H1 (cell line): ENCODE measurements at regions not wholly inside any gene's neighbourhood (a gene's known extent, or its start where the extent isn't known, plus 50 kb on each side); places are given as distances from the start of the nearest gene placed in this dataset.

Source experiments
- CTCF ChIA-PET: fragments of 300-600 bp; sonication (Branson Sonifier 250); formaldehyde crosslinking; loops from one replicate; lab custom pipeline; 2021; ENCODE audit not compliant: partially characterized antibody; lab: Charles Lee
- POLR2A ChIA-PET: fragments of 300-600 bp; sonication (Branson Sonifier 250); formaldehyde crosslinking; loops from one replicate; lab custom pipeline; 2021; ENCODE audit warnings: inconsistent platforms; ENCODE audit not compliant: partially characterized antibody; lab: Charles Lee
- DNase-seq, 2 experiments: peaks; one replicate each; pipeline versions ENCODE4 v3.0.0 to v3.0.0-alpha.2; 2010 to 2022; ENCODE audit warnings: low spot score in 2 of 2, low read depth in 1 of 2, mixed read lengths in 1 of 2
- FAIRE-seq: peaks from 2 replicates; lab custom pipeline; 2011; peaks lifted over from hg19 to GRCh38; lab: Jason Lieb, UNC
- H2AFZ ChIP-seq: 2 replicates; pipeline ENCODE4 v1.8.1; 2012; ENCODE audit warnings: low read length, inconsistent platforms
- H2AK5ac ChIP-seq: 2 replicates; pipeline ENCODE4 v1.6.1; 2013; ENCODE audit warnings: low read depth, low read length
- H2BK120ac ChIP-seq: replicated peaks from 2 replicates; pipeline ENCODE3; 2013; ENCODE audit warnings: low read depth, low read length, inconsistent platforms
- H2BK12ac ChIP-seq: 2 replicates; pipeline ENCODE4 v1.6.1; 2013; ENCODE audit warnings: low read depth, low read length
- H2BK15ac ChIP-seq: 2 replicates; pipeline ENCODE4 v1.6.1; 2013; ENCODE audit warnings: low read length
- H2BK20ac ChIP-seq: 2 replicates; pipeline ENCODE4 v1.6.1; 2013; ENCODE audit warnings: low read length
- H2BK5ac ChIP-seq: 2 replicates; pipeline ENCODE4 v1.6.1; 2013; ENCODE audit warnings: low read depth, low read length
- H3K14ac ChIP-seq: 2 replicates; pipeline ENCODE4 v1.6.1; 2013; ENCODE audit warnings: inconsistent platforms; ENCODE audit not compliant: insufficient read length
- H3K18ac ChIP-seq: 2 replicates; pipeline ENCODE4 v1.6.1; 2013; ENCODE audit warnings: low read length; ENCODE audit errors: extremely low read depth
- H3K23ac ChIP-seq: 2 replicates; pipeline ENCODE4 v1.6.1; 2013; ENCODE audit warnings: inconsistent platforms; ENCODE audit not compliant: insufficient read length
- H3K23me2 ChIP-seq: 2 replicates; pipeline ENCODE4 v1.6.1; 2013; ENCODE audit warnings: low read depth, low read length
- H3K27ac ChIP-seq: 2 replicates; pipeline ENCODE4 v1.6.1; 2011; ENCODE audit warnings: low read depth, low read length, inconsistent platforms
- H3K27me3 ChIP-seq, 4 experiments: replicated peaks in 1 of 4; 1 replicate in 1 of 4; 2 replicates in 3 of 4; pipeline versions ENCODE4 v1.6.1 to v1.8.1; 2011 to 2013; ENCODE audit warnings: low read length in 3 of 4, mild to moderate bottlenecking in 3 of 4, inconsistent platforms in 2 of 4, mixed read lengths in 2 of 4, moderate library complexity in 1 of 4; ENCODE audit not compliant: control insufficient read depth in 3 of 4, insufficient read depth in 3 of 4; ENCODE audit errors: extremely low read depth in 1 of 4
- H3K36me3 ChIP-seq, 4 experiments: 2 replicates each; pipeline versions ENCODE4 v1.6.1 to v1.8.1; 2011 to 2013; ENCODE audit warnings: mild to moderate bottlenecking in 4 of 4, low read length in 3 of 4, moderate library complexity in 2 of 4, control low read depth in 1 of 4, inconsistent platforms in 1 of 4; ENCODE audit not compliant: insufficient read depth in 4 of 4, control insufficient read depth in 2 of 4
- H3K4ac ChIP-seq: replicated peaks from 2 replicates; pipeline ENCODE3; 2013; ENCODE audit warnings: low read length, low read depth, mixed read lengths, inconsistent platforms; ENCODE audit not compliant: insufficient read length
- H3K4me1 ChIP-seq, 4 experiments: replicated peaks in 1 of 4; 1 replicate in 1 of 4; 2 replicates in 3 of 4; pipeline versions ENCODE4 v1.6.1 to v1.8.1; 2011 to 2013; ENCODE audit warnings: low read length in 3 of 4, inconsistent platforms in 2 of 4, mixed read lengths in 1 of 4; ENCODE audit not compliant: insufficient read depth in 4 of 4, control insufficient read depth in 3 of 4
- H3K4me2 ChIP-seq, 2 experiments: 2 replicates each; pipeline versions ENCODE4 v1.6.1 to v1.8.1; 2011 to 2013; ENCODE audit warnings: low read depth in 2 of 2, low read length in 2 of 2, control low read depth in 1 of 2, inconsistent platforms in 1 of 2, mild to moderate bottlenecking in 1 of 2; ENCODE audit not compliant: insufficient read depth in 1 of 2
- H3K4me3 ChIP-seq, 4 experiments: fragments of 200-600, 300-600 bp in 1 of 4; sonication (generic), shearing (Covaris generic), sonication (Bioruptor Twin) in 1 of 4; 2 replicates each; pipeline versions ENCODE4 v1.5.1 to v1.8.1; 2011 to 2016; ENCODE audit warnings: low read length in 4 of 4, low read depth in 3 of 4, control low read depth in 2 of 4, inconsistent platforms in 2 of 4, mild to moderate bottlenecking in 2 of 4, mixed read lengths in 1 of 4, moderate library complexity in 1 of 4; ENCODE audit not compliant: insufficient read depth in 2 of 4; ENCODE audit errors: extremely low read depth in 1 of 4
- H3K56ac ChIP-seq: replicated peaks from 2 replicates; pipeline ENCODE3; 2013; ENCODE audit warnings: low read depth, mild to moderate bottlenecking, mixed read lengths, low read length, inconsistent platforms; ENCODE audit not compliant: insufficient read length
- H3K79me1 ChIP-seq: 2 replicates; pipeline ENCODE4 v1.6.1; 2013; ENCODE audit warnings: low read depth, low read length, control low read depth
- H3K79me2 ChIP-seq, 2 experiments: 2 replicates each; pipeline versions ENCODE4 v1.6.1 to v1.8.1; 2012 to 2013; ENCODE audit warnings: low read length in 2 of 2, mild to moderate bottlenecking in 2 of 2, inconsistent platforms in 1 of 2; ENCODE audit not compliant: insufficient read depth in 2 of 2, control insufficient read depth in 1 of 2
- H3K9ac ChIP-seq, 4 experiments: replicated peaks in 1 of 4; 1 replicate in 1 of 4; 2 replicates in 3 of 4; pipeline versions ENCODE4 v1.6.1 to v1.8.1; 2011 to 2013; ENCODE audit warnings: low read depth in 3 of 4, low read length in 3 of 4, control low read depth in 2 of 4, mild to moderate bottlenecking in 2 of 4, moderate library complexity in 2 of 4, inconsistent platforms in 1 of 4; ENCODE audit errors: extremely low read depth in 1 of 4
- H3K9me3 ChIP-seq, 2 experiments: 2 replicates each; pipeline versions ENCODE4 v1.6.1 to v1.8.1; 2012 to 2013; ENCODE audit warnings: mild to moderate bottlenecking in 2 of 2, moderate library complexity in 2 of 2, control low read depth in 1 of 2, inconsistent platforms in 1 of 2, low read depth in 1 of 2, low read length in 1 of 2, mixed read lengths in 1 of 2; ENCODE audit not compliant: insufficient read depth in 2 of 2
- H4K20me1 ChIP-seq, 2 experiments: replicated peaks in 1 of 2; 2 replicates each; pipeline versions ENCODE3 to v1.8.1; 2011 to 2013; ENCODE audit warnings: inconsistent platforms in 2 of 2, low read length in 2 of 2, mild to moderate bottlenecking in 1 of 2; ENCODE audit not compliant: insufficient read depth in 2 of 2, control insufficient read depth in 1 of 2
- H4K5ac ChIP-seq: 2 replicates; pipeline ENCODE4 v1.6.1; 2013; ENCODE audit warnings: low read length, low read depth, mixed read lengths, inconsistent platforms; ENCODE audit not compliant: insufficient read length
- H4K8ac ChIP-seq: 2 replicates; pipeline ENCODE4 v1.8.0; 2013; ENCODE audit warnings: mild to moderate bottlenecking, moderate library complexity, low read length, inconsistent platforms; ENCODE audit not compliant: insufficient read depth; ENCODE audit errors: extremely low read depth
- H4K91ac ChIP-seq: replicated peaks from 2 replicates; pipeline ENCODE3; 2013; ENCODE audit warnings: low read length, mixed read lengths, inconsistent platforms; ENCODE audit not compliant: insufficient read length
- CHD1 ChIP-seq: IDR thresholded peaks from 2 replicates; pipeline ENCODE4 v1.6.1; 2012; ENCODE audit warnings: low read depth, low read length, improper control_type of control experiment
- E2F6 ChIP-seq: IDR thresholded peaks from 2 replicates; pipeline ENCODE4 v1.6.1; 2012; ENCODE audit warnings: inconsistent platforms
- HDAC6 ChIP-seq: IDR thresholded peaks from one replicate; pipeline ENCODE4 v1.7.1; 2012; ENCODE audit warnings: low read depth, mild to moderate bottlenecking, inconsistent platforms, low read length, moderate library complexity
- JUND ChIP-seq: IDR thresholded peaks from 2 replicates; pipeline ENCODE4 v1.6.1; 2011; ENCODE audit warnings: mild to moderate bottlenecking, improper control_type of control experiment, low read length
- KDM4A ChIP-seq: IDR thresholded peaks from one replicate; pipeline ENCODE4 v1.7.1; 2012; ENCODE audit warnings: low read depth, mild to moderate bottlenecking, moderate library complexity, low read length, inconsistent platforms; ENCODE audit not compliant: severe bottlenecking
- RNF2 ChIP-seq: fragments of 200-900, 300-1000 bp; sonication (generic); IDR thresholded peaks from 2 replicates; pipeline ENCODE4 v1.7.1; 2016; ENCODE audit warnings: borderline replicate concordance, low read depth, mild to moderate bottlenecking, antibody characterized with exemption, low read length; ENCODE audit not compliant: poor library complexity, severe bottlenecking; ENCODE audit errors: missing control alignments
- TCF12 ChIP-seq: IDR thresholded peaks from 2 replicates; pipeline ENCODE4 v1.6.1; 2011; ENCODE audit warnings: low read depth, mild to moderate bottlenecking, low read length
- ZNF274 ChIP-seq: IDR thresholded peaks from 2 replicates; pipeline ENCODE4 v1.7.0; 2012; ENCODE audit warnings: low read length, borderline replicate concordance; ENCODE audit errors: extremely low read depth
- WGBS, 2 experiments: shearing (Covaris generic) in 1 of 2; methylation state at CpG; one replicate each; pipeline versions ENCODE4 v1.1.6 to v1.1.7; 2013 to 2015; ENCODE audit warnings: low lambda C conversion rate in 2 of 2, mixed read lengths in 2 of 2, inconsistent platforms in 1 of 2, low coverage in 1 of 2, missing lambda C conversion rate in 1 of 2; ENCODE audit not compliant: insufficient replicate concordance in 2 of 2, insufficient coverage in 1 of 2, insufficient read length in 1 of 2; ENCODE audit errors: extremely low coverage in 1 of 2, missing lambda C conversion rate in 1 of 2; 5-methylcytosine and 5-hydroxymethylcytosine counted together

GRCh38 chr2:84194181-84194580 lies 264.9 kb downstream of the SUCLG1 start:
- CTCF ChIA-PET = interaction anchor here (1.1 kb wide), 1 partner anchor 64 kb away, joined by 3 read pairs; no protein-coding TSS in a partner anchor
- H3K23me2 ChIP-seq = no peaks in the 10 kb centered on the region; the same call in 1 of the 2 replicates
- no peak overlapping the region for H3K9ac ChIP-seq
- H3K56ac ChIP-seq = no peak overlapping the region
- H3K14ac ChIP-seq = no peak overlapping the region
- no peaks in the 10 kb centered on the region for H3K9me3 ChIP-seq
- H3K4me3 ChIP-seq = no peak overlapping the region
- H4K91ac ChIP-seq = no peak overlapping the region
- no peak overlapping the region for H3K4ac ChIP-seq
- H4K5ac ChIP-seq = no peak overlapping the region
- no peaks in the 10 kb centered on the region for H3K36me3 ChIP-seq
- no peak overlapping the region for H2BK20ac ChIP-seq
- H2BK12ac ChIP-seq = no peak overlapping the region
- H2BK5ac ChIP-seq = no peak overlapping the region
- H2AK5ac ChIP-seq = no peak overlapping the region
- H3K18ac ChIP-seq = no peak overlapping the region
- H3K27ac ChIP-seq = no peak overlapping the region
- no peaks in the 10 kb centered on the region for H4K20me1 ChIP-seq
- H2AFZ ChIP-seq = no peak overlapping the region
- TF ChIP-seq HDAC6 (no peak), ZNF274 (no peak), KDM4A (no peak), CHD1 (no peak), E2F6 (no peak), RNF2 (no peak), TCF12 (no peak), JUND (no peak)
- DNase-seq (no peak), FAIRE-seq (no peak)
- H3K27me3 ChIP-seq = no peaks in the 10 kb centered on the region
- H3K4me1 ChIP-seq = peaks cover 0 to 5% (median 0%) of the 10 kb centered on the region in 4 experiments; a peak in 1 of 7 replicates
- H3K79me1 ChIP-seq = no peaks in the 10 kb centered on the region
- POLR2A ChIA-PET = no interaction called here
- H2BK15ac ChIP-seq = no peak overlapping the region
- no peaks in the 10 kb centered on the region for H3K79me2 ChIP-seq
- no peak overlapping the region for H4K8ac ChIP-seq
- H2BK120ac ChIP-seq = no peak overlapping the region
- H3K4me2 ChIP-seq = no peak overlapping the region
- 88% methylated on average over 2 of the region's 2 CpGs; no CpG with 5 or more reads in 1 of the 2 experiments for WGBS, 2 experiments
- no peak overlapping the region for H3K23ac ChIP-seq
